ENCODE measurements at regions not wholly inside any gene's neighbourhood (a gene's known extent, or its start where the extent isn't known, plus 50 kb on each side); places are given as distances from the start of the nearest gene placed in this dataset.
A peak's percentile ranks its signal among the peaks of the same experiment; 100 is the strongest.

- POLR2A ChIA-PET: no interaction called here
- Mint-ChIP-seq H3K9me3 (no peaks in the 10 kb centered on the region), H3K27me3 (peaks cover 5 to 10% (median 7%) of the 10 kb centered on the region in 5 donors), H3K27ac (no peak overlapping the region), H3K4me3 (no peak overlapping the region), H3K36me3 (no peaks in the 10 kb centered on the region), H3K4me1 (peaks cover 0 to 2% (median 0%) of the 10 kb centered on the region in 4 donors)
- no peak for DNase-seq
- ATAC-seq: no peak
Measured at GRCh38 chr12:105423237-105423636, 92.7 kb downstream of the C12orf75 start.

GRCh38 chr12:105423921-105424320 lies 93.4 kb downstream of the C12orf75 start:
- Mint-ChIP-seq H3K9me3 (no peaks in the 10 kb centered on the region), H3K27ac (no peak overlapping the region), H3K27me3 (peaks cover 7 to 14% (median 11%) of the 10 kb centered on the region in 5 donors), H3K4me3 (no peak overlapping the region), H3K4me1 (peaks cover 0 to 2% (median 0%) of the 10 kb centered on the region in 4 donors), H3K36me3 (no peaks in the 10 kb centered on the region)
- POLR2A ChIA-PET: no interaction called here
- no peak for ATAC-seq
- DNase-seq: no peak

GRCh38 chr12:105425254-105426174 lies 95.0 kb downstream of the C12orf75 start:
- no peak overlapping the region for H3K4me3 Mint-ChIP-seq
- no peak for ATAC-seq

GRCh38 chr12:105426766-105427165 lies 96.3 kb downstream of the C12orf75 start:
- no peak overlapping the region for H3K4me3 Mint-ChIP-seq
- H3K36me3 Mint-ChIP-seq: no peaks in the 10 kb centered on the region
- no peak overlapping the region for H3K27ac Mint-ChIP-seq
- H3K4me1 Mint-ChIP-seq: no peaks in the 10 kb centered on the region
- POLR2A ChIA-PET: no interaction called here
- DNase-seq (no peak), ATAC-seq (no peak)
- H3K27me3 Mint-ChIP-seq: peaks cover 9 to 22% (median 15%) of the 10 kb centered on the region in 5 donors
- no peaks in the 10 kb centered on the region for H3K9me3 Mint-ChIP-seq

More at GRCh38 chr12:105425254-105426174, 95.0 kb downstream of the C12orf75 start:
- POLR2A ChIA-PET: no interaction called here
- Mint-ChIP-seq H3K4me1 (peaks cover 0 to 2% (median 0%) of the 10 kb centered on the region in 4 donors), H3K27me3 (peaks cover 9 to 20% (median 15%) of the 10 kb centered on the region in 5 donors), H3K36me3 (no peaks in the 10 kb centered on the region), H3K9me3 (no peaks in the 10 kb centered on the region), H3K27ac (no peak overlapping the region)
- DNase-seq: no peak

GRCh38 chr12:105427883-105428282 lies 97.4 kb downstream of the C12orf75 start:
- no peaks in the 10 kb centered on the region for H3K4me1 Mint-ChIP-seq
- POLR2A ChIA-PET: no interaction called here
- peak overlapping the region in 1 of 10 donors; percentile 21 for H3K27ac Mint-ChIP-seq

GRCh38 chr12:105428793-105429395 lies 98.4 kb downstream of the C12orf75 start:
- no peaks in the 10 kb centered on the region for H3K9me3 Mint-ChIP-seq
- no peak overlapping the region for H3K4me3 Mint-ChIP-seq
- H3K27me3 Mint-ChIP-seq: peaks cover 9 to 27% (median 21%) of the 10 kb centered on the region in 5 donors
- no peak for DNase-seq
- no peak overlapping the region for H3K27ac Mint-ChIP-seq
- no peaks in the 10 kb centered on the region for H3K4me1 Mint-ChIP-seq
- POLR2A ChIA-PET: no interaction called here
- no peak for ATAC-seq
- H3K36me3 Mint-ChIP-seq: no peaks in the 10 kb centered on the region

More at GRCh38 chr12:105427883-105428282, 97.4 kb downstream of the C12orf75 start:
- H3K27me3 Mint-ChIP-seq: peaks cover 9 to 22% (median 15%) of the 10 kb centered on the region in 5 donors
- H3K9me3 Mint-ChIP-seq: no peaks in the 10 kb centered on the region
- ATAC-seq (no peak), DNase-seq (no peak)
- no peak overlapping the region for H3K4me3 Mint-ChIP-seq
- no peaks in the 10 kb centered on the region for H3K36me3 Mint-ChIP-seq

GRCh38 chr12:105429511-105429910 lies 99.0 kb downstream of the C12orf75 start:
- no peak for ATAC-seq

GRCh38 chr12:105431537-105432100 lies 101.1 kb downstream of the C12orf75 start:
- no peak for ATAC-seq

More at GRCh38 chr12:105429511-105429910, 99.0 kb downstream of the C12orf75 start:
- Mint-ChIP-seq H3K4me3 (no peak overlapping the region), H3K27me3 (peaks cover 9 to 31% (median 21%) of the 10 kb centered on the region in 5 donors), H3K27ac (no peak overlapping the region), H3K9me3 (no peaks in the 10 kb centered on the region), H3K36me3 (no peaks in the 10 kb centered on the region), H3K4me1 (no peaks in the 10 kb centered on the region)
- POLR2A ChIA-PET: no interaction called here
- DNase-seq: no peak

GRCh38 chr12:105433804-105434203 lies 103.3 kb downstream of the C12orf75 start:
- Mint-ChIP-seq H3K27me3 (peaks cover 20 to 47% (median 27%) of the 10 kb centered on the region in 5 donors), H3K36me3 (peaks cover 0 to 5% (median 0%) of the 10 kb centered on the region in 3 donors), H3K4me3 (no peak overlapping the region), H3K4me1 (no peaks in the 10 kb centered on the region), H3K9me3 (no peaks in the 10 kb centered on the region), H3K27ac (no peak overlapping the region)
- ATAC-seq: no peak
- POLR2A ChIA-PET: no interaction called here
- DNase-seq: no peak

More at GRCh38 chr12:105431537-105432100, 101.1 kb downstream of the C12orf75 start:
- H3K36me3 Mint-ChIP-seq: peaks cover 0 to 5% (median 0%) of the 10 kb centered on the region in 3 donors
- H3K4me1 Mint-ChIP-seq: no peaks in the 10 kb centered on the region
- no peaks in the 10 kb centered on the region for H3K9me3 Mint-ChIP-seq
- no peak overlapping the region for H3K27ac Mint-ChIP-seq
- H3K27me3 Mint-ChIP-seq: peaks cover 17 to 44% (median 28%) of the 10 kb centered on the region in 5 donors
- POLR2A ChIA-PET: no interaction called here
- no peak for DNase-seq
- no peak overlapping the region for H3K4me3 Mint-ChIP-seq

GRCh38 chr12:105436636-105437035 lies 106.1 kb downstream of the C12orf75 start:
- peaks cover 19 to 51% (median 28%) of the 10 kb centered on the region in 5 donors for H3K27me3 Mint-ChIP-seq
- H3K4me1 Mint-ChIP-seq: no peaks in the 10 kb centered on the region

GRCh38 chr12:105440037-105440664 lies 109.7 kb downstream of the C12orf75 start:
- no peaks in the 10 kb centered on the region for H3K4me1 Mint-ChIP-seq
- POLR2A ChIA-PET: no interaction called here
- no peak overlapping the region for H3K4me3 Mint-ChIP-seq
- H3K36me3 Mint-ChIP-seq: peaks cover 0 to 5% (median 0%) of the 10 kb centered on the region in 3 donors
- H3K27ac Mint-ChIP-seq: no peak overlapping the region
- peaks cover 0 to 11% (median 7%) of the 10 kb centered on the region in 9 donors for H3K9me3 Mint-ChIP-seq
- ATAC-seq (no peak), DNase-seq (no peak)
- H3K27me3 Mint-ChIP-seq: peaks cover 16 to 48% (median 27%) of the 10 kb centered on the region in 5 donors

More at GRCh38 chr12:105436636-105437035, 106.1 kb downstream of the C12orf75 start:
- H3K27ac Mint-ChIP-seq: no peak overlapping the region
- POLR2A ChIA-PET: no interaction called here
- peaks cover 0 to 11% (median 4%) of the 10 kb centered on the region in 9 donors for H3K9me3 Mint-ChIP-seq
- no peak for DNase-seq
- no peak for ATAC-seq
- no peak overlapping the region for H3K4me3 Mint-ChIP-seq
- H3K36me3 Mint-ChIP-seq: peaks cover 0 to 5% (median 0%) of the 10 kb centered on the region in 3 donors

- H3K36me3 Mint-ChIP-seq: no peaks in the 10 kb centered on the region
- no peak overlapping the region for H3K27ac Mint-ChIP-seq
- no peaks in the 10 kb centered on the region for H3K4me1 Mint-ChIP-seq
- H3K9me3 Mint-ChIP-seq: peaks cover 0 to 11% (median 6%) of the 10 kb centered on the region in 9 donors
- DNase-seq: no peak
- no peak overlapping the region for H3K4me3 Mint-ChIP-seq
- peaks cover 7 to 25% (median 19%) of the 10 kb centered on the region in 5 donors for H3K27me3 Mint-ChIP-seq
- ATAC-seq: no peak
- POLR2A ChIA-PET: no interaction called here
Measured at GRCh38 chr12:105443802-105444652, 113.5 kb downstream of the C12orf75 start.
